H9 (cell line): ENCODE measurements at regions not wholly inside any gene's neighbourhood (a gene's known extent, or its start where the extent isn't known, plus 50 kb on each side); places are given as distances from the start of the nearest gene placed in this dataset.

ENCODE experiments used
- DNase-seq: peaks from one replicate; pipeline ENCODE4 v3.0.0-alpha.2; 2017
- H2AFZ ChIP-seq: one replicate; pipeline ENCODE4 v1.6.1; 2013; ENCODE audit warnings: mild to moderate bottlenecking, low read length, control low read depth, moderate library complexity
- H2AK5ac ChIP-seq: 2 replicates; pipeline ENCODE4 v1.6.1; 2013; ENCODE audit warnings: low read length, control low read depth, mixed read lengths; ENCODE audit not compliant: insufficient read length
- H2BK120ac ChIP-seq: one replicate; pipeline ENCODE4 v1.6.1; 2013; ENCODE audit warnings: low read depth, mild to moderate bottlenecking, low read length, control low read depth, inconsistent platforms; ENCODE audit not compliant: poor library complexity, severe bottlenecking
- H2BK12ac ChIP-seq: 2 replicates; pipeline ENCODE4 v1.6.1; 2013; ENCODE audit warnings: low read length, control low read depth, mixed read lengths, low read depth; ENCODE audit not compliant: insufficient read length
- H2BK15ac ChIP-seq: 2 replicates; pipeline ENCODE4 v1.6.1; 2013; ENCODE audit warnings: low read depth, low read length, control low read depth
- H2BK20ac ChIP-seq: one replicate; pipeline ENCODE4 v1.6.1; 2013; ENCODE audit warnings: low read depth, mild to moderate bottlenecking, low read length, control low read depth, inconsistent platforms; ENCODE audit not compliant: poor library complexity, severe bottlenecking
- H2BK5ac ChIP-seq: 2 replicates; pipeline ENCODE4 v1.6.1; 2013; ENCODE audit warnings: low read length, control low read depth, mixed read lengths; ENCODE audit not compliant: insufficient read length
- H3K14ac ChIP-seq: 2 replicates; pipeline ENCODE4 v1.6.1; 2013; ENCODE audit warnings: low read length, control low read depth; ENCODE audit not compliant: insufficient read depth
- H3K18ac ChIP-seq: 2 replicates; pipeline ENCODE4 v1.6.1; 2013; ENCODE audit warnings: low read depth, mild to moderate bottlenecking, mixed read lengths, low read length, control low read depth; ENCODE audit not compliant: insufficient read length
- H3K23ac ChIP-seq: 2 replicates; pipeline ENCODE4 v1.6.1; 2013; ENCODE audit warnings: low read length, control low read depth, mixed read lengths, low read depth; ENCODE audit not compliant: insufficient read length
- H3K23me2 ChIP-seq: 2 replicates; pipeline ENCODE4 v1.6.1; 2013; ENCODE audit warnings: low read depth, mild to moderate bottlenecking, mixed read lengths, low read length, control low read depth; ENCODE audit not compliant: insufficient read length, poor library complexity, severe bottlenecking
- H3K27ac ChIP-seq: 2 replicates; pipeline ENCODE4 v1.5.1; 2013; ENCODE audit warnings: low read length, control low read depth, mixed read lengths, low read depth; ENCODE audit not compliant: insufficient read length
- H3K27me3 ChIP-seq: 2 replicates; pipeline ENCODE4 v1.6.1; 2013; ENCODE audit warnings: low read length, control low read depth, inconsistent platforms; ENCODE audit not compliant: insufficient read depth
- H3K4ac ChIP-seq: 2 replicates; pipeline ENCODE4 v1.6.1; 2013; ENCODE audit warnings: low read depth, mild to moderate bottlenecking, control low read depth, inconsistent platforms, low read length, moderate library complexity
- H3K4me1 ChIP-seq: 2 replicates; pipeline ENCODE4 v1.6.1; 2013; ENCODE audit warnings: low read length, control low read depth, inconsistent platforms; ENCODE audit not compliant: insufficient read depth
- H3K4me2 ChIP-seq: 2 replicates; pipeline ENCODE4 v1.6.1; 2013; ENCODE audit warnings: low read length, control low read depth, mixed read lengths; ENCODE audit not compliant: insufficient read length, insufficient read depth
- H3K56ac ChIP-seq: 2 replicates; pipeline ENCODE4 v1.6.1; 2013; ENCODE audit warnings: low read depth, mild to moderate bottlenecking, mixed read lengths, low read length, control low read depth; ENCODE audit not compliant: insufficient read length
- H3K79me1 ChIP-seq: 2 replicates; pipeline ENCODE4 v1.6.1; 2013; ENCODE audit warnings: low read depth, mild to moderate bottlenecking, moderate library complexity, low read length, control low read depth, inconsistent platforms; ENCODE audit not compliant: insufficient read depth, poor library complexity, severe bottlenecking
- H3K79me2 ChIP-seq: 2 replicates; pipeline ENCODE4 v1.6.1; 2013; ENCODE audit warnings: low read length, control low read depth, inconsistent platforms; ENCODE audit not compliant: insufficient read depth
- H3K9ac ChIP-seq: 2 replicates; pipeline ENCODE4 v1.6.1; 2013; ENCODE audit warnings: low read length, control low read depth, mixed read lengths; ENCODE audit not compliant: insufficient read length; ENCODE audit errors: extremely low read depth
- H3K9me3 ChIP-seq: one replicate; pipeline ENCODE4 v1.6.1; 2013; ENCODE audit warnings: low read depth, low read length, inconsistent platforms; ENCODE audit not compliant: control insufficient read depth
- H3T11ph ChIP-seq: one replicate; pipeline ENCODE4 v1.6.1; 2013; ENCODE audit warnings: mild to moderate bottlenecking, low read length, control low read depth, inconsistent platforms
- H4K20me1 ChIP-seq: one replicate; pipeline ENCODE4 v1.6.1; 2013; ENCODE audit not compliant: control insufficient read depth, insufficient read length, insufficient read depth
- H4K5ac ChIP-seq: 2 replicates; pipeline ENCODE4 v1.6.1; 2013; ENCODE audit warnings: low read depth, mild to moderate bottlenecking, mixed read lengths, low read length, control low read depth; ENCODE audit not compliant: insufficient read length
- H4K8ac ChIP-seq: replicated peaks from 2 replicates; pipeline ENCODE4 v1.6.1; 2013; ENCODE audit warnings: low read length, control low read depth, mixed read lengths, low read depth; ENCODE audit not compliant: insufficient read length
- H4K91ac ChIP-seq: 2 replicates; pipeline ENCODE4 v1.6.1; 2013; ENCODE audit warnings: low read depth, mild to moderate bottlenecking, moderate library complexity, mixed read lengths, low read length, control low read depth; ENCODE audit not compliant: insufficient read length
- H3K27ac Mint-ChIP-seq, 3 experiments: 2 replicates in 2 of 3; 3 replicates in 1 of 3; pipeline ENCODE4 v1.8.0; 2020 to 2021; ENCODE audit warnings: mixed read lengths in 3 of 3, mild to moderate bottlenecking in 1 of 3, moderate library complexity in 1 of 3
- H3K27me3 Mint-ChIP-seq: 2 replicates; pipeline ENCODE4 v1.8.0; 2021; ENCODE audit warnings: low read depth, mild to moderate bottlenecking, moderate library complexity, mixed read lengths
- H3K36me3 Mint-ChIP-seq, 3 experiments: 2 replicates in 2 of 3; 3 replicates in 1 of 3; pipeline ENCODE4 v1.8.0; 2020 to 2021; ENCODE audit warnings: low read depth in 3 of 3, mixed read lengths in 3 of 3; ENCODE audit not compliant: insufficient read depth in 1 of 3
- H3K4me1 Mint-ChIP-seq, 2 experiments: 2 replicates each; pipeline ENCODE4 v1.8.0; 2020; ENCODE audit warnings: mixed read lengths in 2 of 2
- H3K4me3 Mint-ChIP-seq, 2 experiments: 2 replicates in 1 of 2; 3 replicates in 1 of 2; pipeline ENCODE4 v1.8.0; 2020 to 2021; ENCODE audit warnings: mild to moderate bottlenecking in 2 of 2, mixed read lengths in 2 of 2, moderate library complexity in 1 of 2
- H3K9me3 Mint-ChIP-seq, 2 experiments: 2 replicates in 1 of 2; 3 replicates in 1 of 2; pipeline ENCODE4 v1.8.0; 2020; ENCODE audit warnings: mild to moderate bottlenecking in 2 of 2, mixed read lengths in 2 of 2, moderate library complexity in 1 of 2
- CTCF ChIP-seq: fragments of 200-600 bp; sonication (generic); conservative IDR thresholded peaks from 3 replicates; pipeline ENCODE4 v1.8.0; 2021; ENCODE audit warnings: antibody characterized with exemption, mild to moderate bottlenecking
- WGBS: extraction: QIAGEN DNeasy Blood & Tissue Kit; methylation state at CpG from one replicate; pipeline ENCODE4 v1.1.7; 2013; ENCODE audit warnings: missing lambda C conversion rate, low lambda C conversion rate, mixed read lengths; ENCODE audit not compliant: insufficient read length; ENCODE audit errors: extremely low coverage; 5-methylcytosine and 5-hydroxymethylcytosine counted together

- Histone ChIP-seq H3K4me1 (no peaks in the 10 kb centered on the region), H3K56ac (no peak overlapping the region), H3K4ac (no peak overlapping the region), H3K79me1 (no peaks in the 10 kb centered on the region), H3K27me3 (no peaks in the 10 kb centered on the region), H3K9me3 (no peaks in the 10 kb centered on the region), H3T11ph (no peak overlapping the region), H4K20me1 (no peaks in the 10 kb centered on the region), H3K9ac (no peak overlapping the region), H2BK5ac (no peak overlapping the region), H3K18ac (no peak overlapping the region), H3K14ac (no peak overlapping the region), H3K79me2 (no peaks in the 10 kb centered on the region), H4K5ac (no peak overlapping the region), H3K23me2 (no peaks in the 10 kb centered on the region), H4K91ac (no peak overlapping the region), H2AK5ac (no peak overlapping the region), H2BK12ac (no peak overlapping the region), H3K23ac (no peak overlapping the region), H4K8ac (no peak overlapping the region), H2BK15ac (no peak overlapping the region), H2AFZ (no peak overlapping the region), H3K4me2 (no peak overlapping the region), H3K27ac (no peak overlapping the region), H2BK20ac (no peak overlapping the region), H2BK120ac (no peak overlapping the region)
- Mint-ChIP-seq H3K36me3 (no peaks in the 10 kb centered on the region), H3K4me1 (peaks cover 3 to 10% of the 10 kb centered on the region in 2 experiments), H3K27me3 (peaks cover 8% of the 10 kb centered on the region; the same call in 1 of the 2 replicates), H3K4me3 (no peak overlapping the region), H3K27ac (no peak overlapping the region; a peak in 1 of 7 replicates), H3K9me3 (peaks cover 0 to 3% of the 10 kb centered on the region in 2 experiments; a peak in 1 of 5 replicates)
- WGBS: no CpG with 5 or more reads among the region's 6 CpGs
- TF ChIP-seq CTCF: peak; percentile 68
- no peak for DNase-seq
Observed at GRCh38 chr10:105797234-105797890, 1156.3 kb downstream of the SORCS3 start.
